ENCODE measurements at regions not wholly inside any gene's neighbourhood (a gene's known extent, or its start where the extent isn't known, plus 50 kb on each side); places are given as distances from the start of the nearest gene placed in this dataset.
"Not testable (repeated sequence)": the region's sequence is repeated elsewhere in the genome, so short reads cannot be mapped to it uniquely, and the experiment has no call there.

DNA sequence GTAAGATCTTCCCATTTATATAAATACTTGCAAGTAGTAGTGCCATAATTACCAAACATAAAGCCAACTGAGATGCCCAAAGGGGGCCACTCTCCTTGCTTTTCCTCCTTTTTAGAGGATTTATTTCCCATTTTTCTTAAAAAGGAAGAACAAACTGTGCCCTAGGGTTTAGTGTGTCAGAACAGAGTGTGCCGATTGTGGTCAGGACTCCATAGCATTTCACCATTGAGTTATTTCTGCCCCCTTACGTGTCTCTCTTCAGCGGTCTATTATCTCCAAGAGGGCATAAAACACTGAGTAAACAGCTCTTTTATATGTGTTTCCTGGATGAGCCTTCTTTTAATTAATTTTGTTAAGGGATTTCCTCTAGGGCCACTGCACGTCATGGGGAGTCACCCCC is 227.9 kb downstream of the POTEM start:
- not testable (repeated sequence) for H3K9me3 Mint-ChIP-seq (ENCODE audit: unreplicated experiment); H3K4me3 Mint-ChIP-seq (ENCODE audit: unreplicated experiment); H3K4me1 Mint-ChIP-seq (ENCODE audit: unreplicated experiment); H3K27ac Mint-ChIP-seq (ENCODE audit: unreplicated experiment); H3K36me3 Mint-ChIP-seq (ENCODE audit: unreplicated experiment); H3K27me3 Mint-ChIP-seq (ENCODE audit: unreplicated experiment); DNase-seq (ENCODE audit: extremely low spot score, unreplicated experiment)

GRCh38 chr14:19197488-19198234 is 230.4 kb downstream of the POTEM start:
- H3K36me3 Mint-ChIP-seq (ENCODE audit: unreplicated experiment); H3K4me1 Mint-ChIP-seq (ENCODE audit: unreplicated experiment); DNase-seq (ENCODE audit: extremely low spot score, unreplicated experiment); H3K27me3 Mint-ChIP-seq (ENCODE audit: unreplicated experiment); H3K4me3 Mint-ChIP-seq (ENCODE audit: unreplicated experiment); H3K9me3 Mint-ChIP-seq (ENCODE audit: unreplicated experiment); H3K27ac Mint-ChIP-seq (ENCODE audit: unreplicated experiment): not testable (repeated sequence)

DNA sequence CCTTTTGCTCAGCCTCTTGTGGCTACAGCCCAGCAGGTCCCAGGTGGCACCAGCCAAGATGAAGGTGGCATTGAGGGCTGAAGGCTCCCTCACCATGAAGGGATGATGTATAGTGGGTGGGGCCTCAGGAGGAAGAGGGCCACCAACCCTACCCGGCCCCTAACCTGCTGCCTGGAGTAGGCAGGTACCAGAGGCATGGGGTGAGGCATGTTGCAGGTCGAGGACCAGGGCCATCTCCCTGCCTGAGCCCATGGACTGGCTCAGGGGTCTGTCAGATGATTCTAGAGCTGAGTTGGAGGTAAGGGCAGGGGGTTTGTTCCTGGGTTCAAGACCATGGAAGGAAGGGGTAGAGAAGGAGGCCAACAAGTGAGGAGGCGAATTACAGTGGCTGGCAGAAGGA is 231.1 kb downstream of the POTEM start:
- H3K9me3 Mint-ChIP-seq (ENCODE audit: unreplicated experiment); DNase-seq (ENCODE audit: extremely low spot score, unreplicated experiment); H3K4me1 Mint-ChIP-seq (ENCODE audit: unreplicated experiment); H3K27ac Mint-ChIP-seq (ENCODE audit: unreplicated experiment); H3K36me3 Mint-ChIP-seq (ENCODE audit: unreplicated experiment); H3K4me3 Mint-ChIP-seq (ENCODE audit: unreplicated experiment); H3K27me3 Mint-ChIP-seq (ENCODE audit: unreplicated experiment): not testable (repeated sequence)

- H3K36me3 Mint-ChIP-seq (ENCODE audit: unreplicated experiment); H3K27ac Mint-ChIP-seq (ENCODE audit: unreplicated experiment); H3K9me3 Mint-ChIP-seq (ENCODE audit: unreplicated experiment); H3K4me1 Mint-ChIP-seq (ENCODE audit: unreplicated experiment); H3K4me3 Mint-ChIP-seq (ENCODE audit: unreplicated experiment); H3K27me3 Mint-ChIP-seq (ENCODE audit: unreplicated experiment): not testable (repeated sequence)
- DNase-seq (ENCODE audit: extremely low spot score, unreplicated experiment) = peak; percentile 84
Observed at GRCh38 chr14:19201394-19202052, 232.6 kb downstream of the POTEG start.

- peak; percentile 62 for DNase-seq (ENCODE audit: extremely low spot score, unreplicated experiment)
- not testable (repeated sequence) for H3K36me3 Mint-ChIP-seq (ENCODE audit: unreplicated experiment); H3K4me3 Mint-ChIP-seq (ENCODE audit: unreplicated experiment); H3K27me3 Mint-ChIP-seq (ENCODE audit: unreplicated experiment); H3K4me1 Mint-ChIP-seq (ENCODE audit: unreplicated experiment); H3K27ac Mint-ChIP-seq (ENCODE audit: unreplicated experiment); H3K9me3 Mint-ChIP-seq (ENCODE audit: unreplicated experiment)
Observed at GRCh38 chr14:19202053-19202442, 232.1 kb downstream of the POTEG start.

GRCh38 chr14:19203250-19203972 is 230.7 kb downstream of the POTEG start:
- not testable (repeated sequence) for H3K4me1 Mint-ChIP-seq (ENCODE audit: unreplicated experiment); H3K27ac Mint-ChIP-seq (ENCODE audit: unreplicated experiment); H3K27me3 Mint-ChIP-seq (ENCODE audit: unreplicated experiment); H3K9me3 Mint-ChIP-seq (ENCODE audit: unreplicated experiment); H3K36me3 Mint-ChIP-seq (ENCODE audit: unreplicated experiment); H3K4me3 Mint-ChIP-seq (ENCODE audit: unreplicated experiment)
- DNase-seq (ENCODE audit: extremely low spot score, unreplicated experiment) = peak; percentile 77

GRCh38 chr14:19204827-19205226 is 229.3 kb downstream of the POTEG start:
- H3K4me1 Mint-ChIP-seq (ENCODE audit: unreplicated experiment); H3K36me3 Mint-ChIP-seq (ENCODE audit: unreplicated experiment); H3K9me3 Mint-ChIP-seq (ENCODE audit: unreplicated experiment); H3K27ac Mint-ChIP-seq (ENCODE audit: unreplicated experiment); H3K27me3 Mint-ChIP-seq (ENCODE audit: unreplicated experiment); H3K4me3 Mint-ChIP-seq (ENCODE audit: unreplicated experiment): not testable (repeated sequence)
- DNase-seq (ENCODE audit: extremely low spot score, unreplicated experiment) = peak; percentile 83

- not testable (repeated sequence) for H3K4me3 Mint-ChIP-seq (ENCODE audit: unreplicated experiment); H3K27me3 Mint-ChIP-seq (ENCODE audit: unreplicated experiment); H3K4me1 Mint-ChIP-seq (ENCODE audit: unreplicated experiment); H3K9me3 Mint-ChIP-seq (ENCODE audit: unreplicated experiment); DNase-seq (ENCODE audit: extremely low spot score, unreplicated experiment); H3K36me3 Mint-ChIP-seq (ENCODE audit: unreplicated experiment); H3K27ac Mint-ChIP-seq (ENCODE audit: unreplicated experiment)
Observed at GRCh38 chr14:19216480-19216879, 217.7 kb downstream of the POTEG start.

DNA sequence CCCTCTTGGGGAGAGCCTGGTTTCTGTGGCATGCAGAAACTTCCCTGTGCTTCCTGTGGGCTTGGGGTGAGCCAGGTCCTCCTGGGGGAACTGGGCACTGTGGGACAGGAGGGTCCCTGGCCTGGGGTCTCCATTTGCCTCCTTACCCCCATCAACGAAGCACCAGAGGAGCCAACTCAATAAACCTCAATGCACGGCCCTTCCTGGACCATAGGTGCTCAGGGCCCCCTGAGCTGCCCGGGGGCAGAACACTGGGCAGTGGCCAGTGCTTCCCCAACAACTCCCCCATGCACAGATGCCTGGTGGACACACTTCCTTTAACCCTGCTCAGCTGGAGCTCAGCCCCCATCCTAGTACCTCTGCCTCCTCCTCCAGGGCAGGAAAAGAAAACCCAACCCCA is 214.7 kb downstream of the POTEG start:
- not testable (repeated sequence) for H3K4me1 Mint-ChIP-seq (ENCODE audit: unreplicated experiment)

DNA sequence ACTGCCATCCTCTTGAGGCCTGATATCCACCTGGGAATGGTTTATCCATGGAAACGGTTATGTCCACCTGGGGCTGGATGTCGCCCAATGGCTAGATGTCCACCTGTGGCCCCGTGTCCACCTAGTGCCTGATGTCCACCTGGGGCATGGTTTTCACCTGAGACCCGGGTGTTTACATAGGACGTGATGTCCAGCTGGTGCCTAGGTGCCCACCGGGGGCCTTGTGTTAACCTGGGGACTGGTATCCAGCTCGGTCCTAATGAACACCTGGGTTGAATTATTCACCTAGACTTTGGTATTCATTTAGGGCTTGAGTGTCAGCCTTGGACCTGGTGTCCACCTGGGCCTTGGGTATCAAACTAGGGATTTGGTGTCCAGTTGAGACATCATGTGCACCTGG is 202.7 kb downstream of the POTEG start:
- H3K27ac Mint-ChIP-seq (ENCODE audit: unreplicated experiment); H3K36me3 Mint-ChIP-seq (ENCODE audit: unreplicated experiment); H3K4me3 Mint-ChIP-seq (ENCODE audit: unreplicated experiment); H3K27me3 Mint-ChIP-seq (ENCODE audit: unreplicated experiment); H3K4me1 Mint-ChIP-seq (ENCODE audit: unreplicated experiment); H3K9me3 Mint-ChIP-seq (ENCODE audit: unreplicated experiment): not testable (repeated sequence)
- peak; percentile 69 for DNase-seq (ENCODE audit: extremely low spot score, unreplicated experiment)

More for the DNA sequence above, 214.7 kb downstream of the POTEG start:
- H3K4me3 Mint-ChIP-seq (ENCODE audit: unreplicated experiment); H3K27me3 Mint-ChIP-seq (ENCODE audit: unreplicated experiment); H3K36me3 Mint-ChIP-seq (ENCODE audit: unreplicated experiment); H3K9me3 Mint-ChIP-seq (ENCODE audit: unreplicated experiment); H3K27ac Mint-ChIP-seq (ENCODE audit: unreplicated experiment): not testable (repeated sequence)
- peak; percentile 80 for DNase-seq (ENCODE audit: extremely low spot score, unreplicated experiment)

GRCh38 chr14:19234059-19234458 is 200.1 kb downstream of the POTEG start:
- peak; percentile 82 for DNase-seq (ENCODE audit: extremely low spot score, unreplicated experiment)
- not testable (repeated sequence) for H3K4me3 Mint-ChIP-seq (ENCODE audit: unreplicated experiment); H3K36me3 Mint-ChIP-seq (ENCODE audit: unreplicated experiment); H3K9me3 Mint-ChIP-seq (ENCODE audit: unreplicated experiment); H3K4me1 Mint-ChIP-seq (ENCODE audit: unreplicated experiment); H3K27ac Mint-ChIP-seq (ENCODE audit: unreplicated experiment); H3K27me3 Mint-ChIP-seq (ENCODE audit: unreplicated experiment)

DNA sequence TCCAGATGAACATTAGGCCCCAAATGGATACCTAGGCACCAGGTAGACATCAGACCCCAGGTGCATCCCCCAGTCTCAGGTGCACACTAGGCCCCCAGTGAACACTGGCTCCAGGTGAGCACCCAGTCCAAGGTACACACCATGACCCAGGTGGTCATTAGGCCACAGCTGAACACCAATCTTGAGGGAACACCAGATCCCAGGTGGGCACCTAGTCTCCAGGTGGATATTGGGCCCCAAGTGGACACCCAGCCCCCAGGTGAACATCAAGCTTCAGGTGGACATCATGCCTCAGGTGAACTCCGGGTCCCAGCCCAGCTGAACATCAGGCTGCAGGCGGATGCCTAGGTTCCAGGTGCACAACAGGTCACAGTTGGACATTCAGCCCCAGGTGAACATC is 196.5 kb downstream of the POTEG start:
- H3K27ac Mint-ChIP-seq (ENCODE audit: unreplicated experiment); H3K27me3 Mint-ChIP-seq (ENCODE audit: unreplicated experiment); H3K36me3 Mint-ChIP-seq (ENCODE audit: unreplicated experiment); H3K4me3 Mint-ChIP-seq (ENCODE audit: unreplicated experiment); H3K9me3 Mint-ChIP-seq (ENCODE audit: unreplicated experiment); H3K4me1 Mint-ChIP-seq (ENCODE audit: unreplicated experiment): not testable (repeated sequence)
- peak; percentile 81 for DNase-seq (ENCODE audit: extremely low spot score, unreplicated experiment)

Measured in osteocyte (in vitro differentiated cells).